ENCODE measurements at regions not wholly inside any gene's neighbourhood (a gene's known extent, or its start where the extent isn't known, plus 50 kb on each side); places are given as distances from the start of the nearest gene placed in this dataset.

GRCh38 chr4:179110816-179111215 is 1668.6 kb upstream of the AGA start:
- TF ChIP-seq POLR2AphosphoS5 (IDR thresholded peaks at IDR 0.05; ENCODE audit: low read depth, low read length): no peak
- no peak for TF ChIP-seq EZH2 (IDR thresholded peaks at IDR 0.05)
- TF ChIP-seq POLR2A (IDR thresholded peaks at IDR 0.05; ENCODE audit: borderline replicate concordance, extremely low read depth, insufficient read depth, insufficient read length): no peak
- no peak for TF ChIP-seq SP1 (IDR thresholded peaks at IDR 0.05; ENCODE audit: low read depth)
- TF ChIP-seq TCF7L2 (IDR thresholded peaks at IDR 0.05; ENCODE audit: borderline replicate concordance, extremely low read depth, insufficient read depth, insufficient read length): no peak
- no peak for TF ChIP-seq CBX3 (IDR thresholded peaks at IDR 0.05; ENCODE audit: low read depth)
- TF ChIP-seq CTCF (IDR thresholded peaks at IDR 0.05 in 2 of 3, conservative IDR thresholded peaks at IDR 0.05 in 1 of 3; ENCODE audit: borderline replicate concordance in 1 of 3, insufficient read depth in 1 of 3, low read depth in 2 of 3, low read length in 2 of 3): no peak
- no peak for TF ChIP-seq REST (IDR thresholded peaks at IDR 0.05; ENCODE audit: low read depth)
- no peak for TF ChIP-seq MAX (IDR thresholded peaks at IDR 0.05)
- no peak for TF ChIP-seq JUND (IDR thresholded peaks at IDR 0.05)

Data from HCT116 (cell line).